NCI-H2171 treated with DMSO at 0.1 percent for 48 hours (cell line): ENCODE measurements at regions not wholly inside any gene's neighbourhood (a gene's known extent, or its start where the extent isn't known, plus 50 kb on each side); places are given as distances from the start of the nearest gene placed in this dataset.
A peak's percentile ranks its signal among the peaks of the same experiment; 100 is the strongest.
"Not testable (repeated sequence)": the region's sequence is repeated elsewhere in the genome, so short reads cannot be mapped to it uniquely, and the experiment has no call there.

ENCODE experiments used
- DNase-seq: peaks from one replicate; lab custom pipeline; 2025; lab: John Stamatoyannopoulos, UW

GRCh38 chr1:105585791-105586190, 1470.7 kb upstream of the PRMT6 start:
- no peak for DNase-seq

DNA sequence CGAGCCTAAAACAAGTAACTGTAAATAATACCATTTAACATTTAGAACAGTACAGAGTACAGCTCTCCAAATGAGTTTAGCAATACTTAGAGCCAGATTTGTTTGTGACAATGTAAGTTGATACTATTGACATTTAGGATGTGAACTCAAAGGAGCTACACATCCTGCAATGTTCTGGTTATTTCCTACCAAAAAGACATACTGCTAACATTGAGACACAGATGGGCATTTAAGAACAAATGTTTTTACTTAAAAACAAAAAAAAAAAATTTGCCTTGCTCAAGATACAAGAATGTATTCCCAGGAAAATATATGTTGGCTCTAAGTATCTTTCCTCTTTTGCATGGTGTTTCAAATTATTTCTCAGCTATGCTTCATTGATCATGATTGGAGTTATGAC, 1464.8 kb upstream of the PRMT6 start:
- DNase-seq, result peak; percentile 83

DNA sequence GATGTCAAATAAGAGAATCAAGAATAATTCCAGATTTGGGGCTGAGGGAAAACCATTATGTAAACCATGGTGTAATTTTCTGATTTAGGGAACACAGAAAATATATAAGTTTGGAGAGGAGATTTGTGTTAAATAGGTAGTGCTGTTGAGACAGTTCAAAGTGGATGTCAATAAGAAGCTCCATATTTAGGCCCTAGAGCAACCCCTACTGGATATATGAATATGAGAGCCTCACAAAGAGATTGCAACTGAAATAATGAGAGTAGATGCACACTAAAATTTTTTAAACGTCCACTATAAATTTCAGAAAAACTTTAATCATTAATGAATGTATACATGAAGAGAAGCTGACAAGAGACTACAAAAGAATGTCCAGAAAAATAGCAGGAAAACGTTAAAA, 1447.8 kb upstream of the PRMT6 start:
- DNase-seq, result peak; percentile 18

DNA sequence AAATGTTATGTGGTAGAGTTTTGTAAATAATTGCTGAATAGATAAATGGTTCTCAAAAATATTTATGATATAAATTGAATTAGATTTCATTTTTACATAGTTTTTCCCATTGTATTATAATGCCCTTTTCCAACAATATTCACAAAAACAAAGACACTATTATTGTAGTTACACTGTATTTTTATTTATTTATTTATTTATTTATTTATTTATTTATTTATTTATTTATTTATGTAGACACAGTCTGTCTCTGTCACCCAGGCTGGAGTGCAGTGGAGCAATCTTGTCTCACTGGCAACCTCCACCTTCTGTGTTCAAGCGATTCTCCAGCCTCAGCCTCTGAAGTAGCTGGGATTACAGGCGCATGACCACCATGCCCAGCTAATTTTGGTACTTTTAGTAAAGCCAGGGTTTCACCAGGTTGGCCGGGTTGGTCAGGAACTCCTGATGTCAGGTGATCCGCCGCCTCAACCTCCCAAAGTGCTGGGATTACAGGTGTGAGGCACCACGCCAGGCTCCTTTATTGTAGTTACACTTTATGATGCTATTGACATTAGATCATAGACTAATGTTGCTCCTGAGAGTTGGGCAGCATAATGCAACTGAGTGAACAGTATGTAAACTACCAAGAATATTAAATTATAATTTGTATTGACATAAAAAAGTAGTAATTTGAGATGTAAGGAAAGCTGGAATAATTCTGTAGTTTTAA, 1430.0 kb upstream of the PRMT6 start:
- DNase-seq, result no peak

GRCh38 chr1:105631153-105631744, 1425.2 kb upstream of the PRMT6 start:
- DNase-seq, result not testable (repeated sequence)

DNA sequence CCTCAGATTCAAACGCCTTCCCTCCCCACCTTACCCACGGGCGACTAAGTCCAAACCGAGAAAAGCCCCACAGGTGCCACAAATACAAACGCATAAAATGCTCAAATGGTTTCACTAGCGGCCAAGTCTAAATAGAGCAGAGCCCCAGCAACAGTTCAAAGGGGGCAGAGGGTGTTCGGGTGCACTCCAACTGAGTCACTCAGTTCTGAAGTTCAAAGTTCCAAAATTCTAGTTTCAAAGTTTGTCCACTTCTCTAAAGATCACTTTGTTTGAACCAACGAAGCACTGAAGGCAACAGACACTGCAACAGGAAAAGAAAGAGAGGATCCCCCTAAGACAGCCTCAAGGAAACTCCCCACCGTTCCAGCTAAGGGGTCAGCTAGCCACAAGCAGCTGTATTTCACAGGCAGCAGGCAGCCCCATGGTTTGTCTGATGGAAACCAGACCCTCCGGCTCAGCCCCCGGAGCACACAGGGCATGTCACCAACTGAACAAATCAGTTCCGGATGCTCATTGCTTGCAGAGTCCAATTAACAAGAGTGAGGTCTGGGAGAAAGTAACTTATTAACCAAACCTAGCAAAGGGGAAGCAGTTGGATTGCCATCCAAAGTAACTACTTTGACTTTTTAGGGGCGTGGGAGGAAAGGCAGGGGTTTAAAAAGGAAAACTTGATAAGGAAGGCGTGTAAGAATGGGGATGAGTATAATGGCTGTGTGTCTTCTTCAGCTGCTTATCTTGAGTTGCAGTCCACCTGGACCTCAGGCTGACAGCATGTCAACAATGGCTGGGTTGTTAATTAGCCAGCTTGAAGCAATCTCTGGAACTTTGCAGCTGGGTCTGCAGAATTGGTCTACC, 1423.9 kb upstream of the PRMT6 start:
- no peak for DNase-seq

GRCh38 chr1:105636052-105636451, 1420.4 kb upstream of the PRMT6 start:
- no peak for DNase-seq

DNA sequence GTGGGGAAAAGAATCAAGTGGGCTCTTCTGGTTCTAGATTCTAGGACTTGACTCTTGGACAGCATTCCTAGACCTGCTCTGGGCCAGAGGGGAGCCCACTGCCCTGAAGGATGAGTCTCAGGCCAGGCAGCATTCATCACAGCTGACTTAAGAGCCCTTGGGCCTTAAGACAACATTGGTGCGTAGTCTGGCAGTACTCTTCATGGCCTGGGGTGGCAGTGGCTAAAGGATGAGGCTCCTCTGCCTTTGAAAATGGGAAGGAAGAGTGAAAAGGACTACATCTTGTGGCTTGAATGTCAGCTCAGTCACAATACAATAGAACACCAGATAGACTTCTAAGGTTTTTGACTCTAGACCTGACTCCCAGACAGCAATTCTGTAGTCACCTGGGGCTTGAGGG, 1415.1 kb upstream of the PRMT6 start:
- DNase-seq, result no peak

DNA sequence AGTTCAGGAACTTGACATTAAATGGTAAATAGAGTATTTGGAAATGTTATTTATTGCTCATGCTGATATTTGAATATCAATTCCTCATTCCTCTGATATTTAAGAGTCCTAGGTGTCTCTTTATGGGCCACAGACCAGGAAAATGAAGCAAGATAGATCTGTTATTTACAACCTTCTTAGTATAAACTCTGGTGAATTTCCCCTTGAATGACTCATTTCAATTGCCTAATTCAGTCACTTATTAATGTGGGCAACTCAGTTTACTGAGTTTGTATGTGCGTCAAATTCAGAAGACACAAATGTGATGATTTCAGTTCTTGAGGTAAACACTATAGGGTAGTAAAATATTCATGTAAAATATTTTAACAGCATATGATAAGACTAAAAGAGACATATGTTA, 1404.4 kb upstream of the PRMT6 start:
- DNase-seq, result no peak

GRCh38 chr1:105655032-105655431, 1401.4 kb upstream of the PRMT6 start:
- DNase-seq, result no peak

- no peak for DNase-seq
Measured at GRCh38 chr1:105664495-105664894, 1392.0 kb upstream of the PRMT6 start.

GRCh38 chr1:105678334-105678733, 1378.1 kb upstream of the PRMT6 start:
- DNase-seq, result peak; percentile 1

- no peak for DNase-seq
Measured at GRCh38 chr1:105684714-105685113, 1371.8 kb upstream of the PRMT6 start.

- DNase-seq, result no peak
Measured at GRCh38 chr1:105686026-105686425, 1370.4 kb upstream of the PRMT6 start.

- no peak for DNase-seq
Measured at GRCh38 chr1:105686874-105687690, 1369.4 kb upstream of the PRMT6 start.

- DNase-seq, result no peak
Measured at GRCh38 chr1:105700723-105701122, 1355.8 kb upstream of the PRMT6 start.

DNA sequence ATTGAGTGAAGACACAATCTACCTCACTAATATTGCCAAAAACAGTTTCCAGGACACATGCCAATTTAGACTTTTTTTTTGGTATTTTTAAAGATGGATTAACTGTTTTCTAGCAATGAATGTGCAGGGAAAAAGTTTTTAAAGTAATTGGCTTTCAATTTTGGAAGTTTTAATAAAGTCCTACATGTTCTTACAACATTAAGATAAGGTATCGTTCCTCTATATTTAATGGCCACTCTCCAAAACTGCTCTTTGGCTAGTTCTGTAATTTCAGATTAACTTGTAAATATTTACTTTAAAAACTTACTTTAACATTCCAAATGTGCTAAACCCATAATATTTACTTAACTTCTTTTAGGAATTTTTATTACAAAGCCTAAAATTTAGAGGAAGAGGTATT, 1332.2 kb upstream of the PRMT6 start:
- DNase-seq, result no peak

GRCh38 chr1:105730701-105731100, 1325.8 kb upstream of the PRMT6 start:
- DNase-seq, result no peak

GRCh38 chr1:105736349-105736748, 1320.1 kb upstream of the PRMT6 start:
- no peak for DNase-seq

- DNase-seq, result no peak
Measured at GRCh38 chr1:105779727-105780126, 1276.7 kb upstream of the PRMT6 start.

DNA sequence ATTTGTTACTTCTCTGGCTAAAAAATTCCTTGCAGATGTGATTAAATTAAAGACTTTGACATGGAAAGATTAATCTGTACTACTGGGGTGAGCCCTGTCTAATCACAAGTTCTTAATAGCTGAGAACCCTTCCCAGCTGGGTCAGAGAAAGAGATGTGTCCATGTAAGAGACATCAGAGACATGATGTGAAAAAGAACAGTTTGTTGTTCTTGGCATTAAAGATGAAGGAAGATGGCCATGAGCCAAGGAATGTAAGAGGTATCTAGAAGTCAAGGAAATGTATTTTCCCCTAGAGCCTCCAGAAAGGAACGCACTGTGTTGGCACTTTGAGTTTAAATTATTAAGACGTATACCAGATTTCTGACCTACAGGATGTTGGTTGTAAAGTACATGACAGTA, 1271.5 kb upstream of the PRMT6 start:
- DNase-seq, result no peak

- DNase-seq, result peak; percentile 58
Measured at GRCh38 chr1:105793536-105794146, 1262.8 kb upstream of the PRMT6 start.
